Activated CD4-positive, alpha-beta memory T cell treated with anti-CD3 and anti-CD28 coated beads, Interleukin-2, amount 10 ng/mL, durations not matched to agents 7 days and 5 days (primary cell): ENCODE measurements at regions not wholly inside any gene's neighbourhood (a gene's known extent, or its start where the extent isn't known, plus 50 kb on each side); places are given as distances from the start of the nearest gene placed in this dataset.

ENCODE experiments used
- CTCF ChIA-PET: fragments of 350-600 bp; sonication (Branson Sonifier 250); formaldehyde crosslinking; loops from one replicate; lab custom pipeline; 2021; ENCODE audit warnings: antibody characterized with exemption, inconsistent platforms; lab: Charles Lee
- POLR2A ChIA-PET: fragments of 350-600 bp; sonication (Branson Sonifier 250); formaldehyde crosslinking; loops from one replicate; lab custom pipeline; 2021; ENCODE audit warnings: antibody characterized with exemption; lab: Charles Lee
- DNase-seq: peaks from one replicate; pipeline ENCODE4 v3.0.0-alpha.2; 2020
- H3K27ac Mint-ChIP-seq: one replicate; pipeline ENCODE4 v1.8.0; 2021; ENCODE audit warnings: mild to moderate bottlenecking, mixed read lengths
- H3K27me3 Mint-ChIP-seq: one replicate; pipeline ENCODE4 v1.8.0; 2021; ENCODE audit warnings: mixed read lengths
- H3K36me3 Mint-ChIP-seq: one replicate; pipeline ENCODE4 v1.8.0; 2021; ENCODE audit warnings: low read depth, mixed read lengths
- H3K4me1 Mint-ChIP-seq: one replicate; pipeline ENCODE4 v1.8.0; 2021; ENCODE audit warnings: mixed read lengths
- H3K4me3 Mint-ChIP-seq: one replicate; pipeline ENCODE4 v1.8.0; 2021; ENCODE audit warnings: mild to moderate bottlenecking, mixed read lengths
- H3K9me3 Mint-ChIP-seq: one replicate; pipeline ENCODE4 v1.8.0; 2021; ENCODE audit warnings: mixed read lengths

DNA sequence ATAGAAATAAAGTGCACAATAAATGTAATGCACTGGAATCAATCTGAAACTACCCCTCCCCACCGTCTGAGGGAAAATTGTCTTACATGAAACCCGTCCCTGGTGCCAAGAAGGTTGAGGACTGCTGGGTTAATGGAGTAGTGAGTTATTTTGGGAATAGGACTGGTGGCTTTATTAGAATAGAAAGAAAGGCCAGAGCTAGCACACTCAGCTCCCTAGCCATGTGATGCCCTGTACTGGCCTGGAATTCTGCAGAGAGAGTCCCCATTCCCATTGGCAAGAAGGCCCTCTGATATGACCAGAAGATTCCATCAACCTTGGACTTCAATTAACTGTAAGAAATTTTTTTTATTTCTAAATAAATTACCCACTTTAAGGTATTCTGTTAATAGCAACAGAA lies 393.5 kb upstream of the PCDH9 start:
- H3K4me3 Mint-ChIP-seq: no peak overlapping the region
- POLR2A ChIA-PET: no interaction called here

DNA sequence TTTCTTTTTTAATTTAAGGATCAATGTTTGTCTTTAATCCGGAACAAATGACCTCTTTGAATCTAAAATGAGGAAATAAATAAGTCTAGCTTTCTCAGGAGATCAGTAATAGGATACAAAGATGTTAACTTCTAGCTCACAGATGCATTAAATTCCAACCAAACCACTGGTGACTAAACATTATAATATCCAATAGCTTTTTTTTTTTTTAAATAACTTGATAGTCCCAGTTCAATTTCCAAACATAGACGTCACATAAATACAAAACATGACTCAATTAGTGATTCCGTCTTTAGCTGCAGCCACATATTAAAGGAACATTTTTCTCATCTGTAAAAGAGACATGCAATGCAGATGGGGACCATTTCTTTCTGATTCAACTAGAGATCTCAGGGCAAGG lies 390.5 kb upstream of the PCDH9 start:
- Mint-ChIP-seq H3K9me3 (peaks cover 2% of the 10 kb centered on the region), H3K4me1 (no peaks in the 10 kb centered on the region), H3K27me3 (no peaks in the 10 kb centered on the region), H3K4me3 (no peak overlapping the region), H3K27ac (no peak overlapping the region), H3K36me3 (no peaks in the 10 kb centered on the region)
- DNase-seq: no peak
- ChIA-PET CTCF (no interaction called here), POLR2A (no interaction called here)

More for the DNA sequence above, 393.5 kb upstream of the PCDH9 start:
- Mint-ChIP-seq H3K36me3 (no peaks in the 10 kb centered on the region), H3K9me3 (peaks cover 6% of the 10 kb centered on the region), H3K4me1 (no peaks in the 10 kb centered on the region), H3K27ac (no peak overlapping the region), H3K27me3 (no peaks in the 10 kb centered on the region)
- DNase-seq: no peak
- CTCF ChIA-PET: no interaction called here

DNA sequence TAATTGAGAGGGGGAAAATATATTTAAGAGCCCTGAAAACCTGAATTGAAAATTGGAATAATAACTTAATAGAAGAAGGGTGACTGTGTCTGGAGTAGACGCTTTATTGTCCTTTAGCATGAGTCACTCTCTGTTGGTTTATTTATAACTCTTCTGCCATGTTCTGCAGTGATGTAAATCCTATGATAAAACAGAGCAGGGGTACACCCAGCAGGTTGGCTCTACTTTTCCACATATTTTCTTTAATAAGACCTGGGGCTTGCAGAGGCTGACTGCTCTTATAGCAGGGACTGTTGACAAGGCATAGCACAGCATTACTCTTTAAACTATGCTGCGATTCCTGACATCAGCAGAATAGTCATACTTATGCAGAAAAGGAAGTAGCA lies 389.9 kb upstream of the PCDH9 start:
- Mint-ChIP-seq H3K4me3 (no peak overlapping the region), H3K9me3 (peaks cover 2% of the 10 kb centered on the region), H3K27me3 (no peaks in the 10 kb centered on the region), H3K27ac (no peak overlapping the region), H3K4me1 (no peaks in the 10 kb centered on the region), H3K36me3 (no peaks in the 10 kb centered on the region)
- ChIA-PET CTCF (no interaction called here), POLR2A (no interaction called here)
- no peak for DNase-seq

DNA sequence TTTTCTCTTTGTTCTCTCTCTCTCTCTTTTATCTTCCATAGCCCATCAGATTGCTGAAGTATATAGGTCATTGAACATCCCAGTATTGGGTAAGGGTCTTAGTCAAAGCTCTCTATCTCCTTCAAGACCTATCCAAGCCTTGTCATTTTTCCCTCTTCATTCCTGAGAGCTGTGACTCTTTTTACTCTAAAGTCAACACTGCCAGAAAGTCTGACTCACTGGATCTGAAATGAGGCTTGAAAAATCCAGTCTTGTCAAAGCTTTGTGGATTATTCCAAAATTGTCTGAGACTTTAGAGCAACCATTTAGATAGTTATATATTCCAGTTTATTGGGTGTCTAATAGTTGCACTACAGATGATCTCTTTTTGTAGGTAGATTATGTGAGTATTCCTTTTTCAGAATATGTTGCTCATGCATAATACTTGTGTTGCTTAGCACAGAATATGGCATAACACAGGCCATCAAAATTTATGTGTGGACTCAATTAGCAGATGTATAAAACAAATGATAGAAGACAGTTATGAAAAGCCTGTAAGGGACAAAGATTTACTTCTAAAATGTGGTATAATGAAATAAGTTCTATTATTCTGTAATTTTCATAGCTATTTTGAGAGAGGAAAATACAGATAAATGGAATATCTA lies 389.3 kb upstream of the PCDH9 start:
- no peaks in the 10 kb centered on the region for H3K27me3 Mint-ChIP-seq
- no peak for DNase-seq
- H3K4me1 Mint-ChIP-seq: no peaks in the 10 kb centered on the region
- H3K27ac Mint-ChIP-seq: no peak overlapping the region
- peaks cover 2% of the 10 kb centered on the region for H3K9me3 Mint-ChIP-seq
- ChIA-PET POLR2A (no interaction called here), CTCF (no interaction called here)
- H3K36me3 Mint-ChIP-seq: no peaks in the 10 kb centered on the region
- no peak overlapping the region for H3K4me3 Mint-ChIP-seq

DNA sequence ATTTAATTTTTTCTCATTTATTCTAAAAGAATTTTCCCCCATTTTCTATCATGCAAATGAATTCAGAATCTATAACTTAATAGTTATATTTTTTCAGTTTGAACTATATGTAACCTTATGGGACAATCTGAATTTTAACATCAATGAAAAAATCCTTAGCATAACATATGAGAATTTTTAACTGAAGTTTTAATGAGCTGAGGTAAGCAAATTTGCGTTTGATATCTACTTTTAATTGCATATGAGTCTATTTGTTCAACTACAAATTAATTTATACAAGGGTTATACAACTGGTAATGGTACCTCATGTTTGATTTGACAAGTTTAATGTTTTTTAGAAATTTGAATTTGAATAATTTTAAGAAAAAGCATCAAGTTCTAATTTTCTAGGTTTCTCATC lies 384.4 kb upstream of the PCDH9 start:
- Mint-ChIP-seq H3K27ac (no peak overlapping the region), H3K9me3 (peaks cover 2% of the 10 kb centered on the region), H3K36me3 (no peaks in the 10 kb centered on the region), H3K27me3 (no peaks in the 10 kb centered on the region), H3K4me3 (no peak overlapping the region), H3K4me1 (no peaks in the 10 kb centered on the region)
- no peak for DNase-seq
- CTCF ChIA-PET: no interaction called here
- POLR2A ChIA-PET: no interaction called here

DNA sequence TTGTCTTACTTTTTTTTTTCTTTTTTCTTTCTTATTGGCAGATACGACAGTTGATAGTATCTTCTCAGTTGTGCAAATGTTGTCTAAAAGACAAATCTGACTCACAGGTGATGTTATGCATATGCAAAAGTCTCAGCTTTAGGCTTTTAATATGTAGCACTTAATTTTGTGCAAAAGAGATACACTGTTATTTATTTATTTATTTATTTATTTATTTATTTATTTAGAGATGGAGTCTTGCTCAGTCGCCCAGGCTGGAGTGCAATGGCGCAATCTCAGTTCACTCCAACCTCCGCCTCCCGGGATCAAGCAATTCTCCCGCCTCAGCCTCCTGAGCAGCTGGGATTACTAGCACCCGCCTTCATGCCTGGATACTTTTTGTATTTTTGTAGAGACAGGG lies 383.9 kb upstream of the PCDH9 start:
- no peak for DNase-seq
- H3K27ac Mint-ChIP-seq: no peak overlapping the region
- H3K4me3 Mint-ChIP-seq: no peak overlapping the region
- no peaks in the 10 kb centered on the region for H3K27me3 Mint-ChIP-seq
- ChIA-PET CTCF (no interaction called here), POLR2A (no interaction called here)
- no peaks in the 10 kb centered on the region for H3K9me3 Mint-ChIP-seq
- no peaks in the 10 kb centered on the region for H3K36me3 Mint-ChIP-seq
- H3K4me1 Mint-ChIP-seq: no peaks in the 10 kb centered on the region

DNA sequence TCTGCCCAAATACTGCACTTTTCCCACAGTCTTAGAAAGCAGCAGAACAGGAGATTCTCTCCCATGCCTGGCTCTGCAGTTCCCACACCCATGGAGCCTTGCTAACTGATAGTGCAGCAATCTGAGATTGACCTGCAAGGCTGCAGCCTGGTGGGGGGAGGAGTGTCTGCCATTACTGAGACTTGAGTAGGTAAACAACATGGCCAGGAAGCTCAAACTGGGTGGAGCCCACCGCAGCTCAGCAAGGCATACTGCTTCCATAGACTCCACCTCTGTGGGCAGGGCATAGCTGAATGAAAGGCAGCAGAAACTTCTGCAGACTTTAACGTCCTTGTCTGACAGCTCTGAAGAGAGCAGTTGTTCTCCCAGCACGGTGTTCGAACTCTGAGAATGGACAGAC lies 358.5 kb upstream of the PCDH9 start:
- Mint-ChIP-seq H3K4me1 (no peaks in the 10 kb centered on the region), H3K9me3 (peaks cover 10% of the 10 kb centered on the region), H3K27ac (no peak overlapping the region), H3K27me3 (no peaks in the 10 kb centered on the region), H3K4me3 (no peak overlapping the region), H3K36me3 (no peaks in the 10 kb centered on the region)
- POLR2A ChIA-PET: no interaction called here
- no peak for DNase-seq
- CTCF ChIA-PET: no interaction called here

DNA sequence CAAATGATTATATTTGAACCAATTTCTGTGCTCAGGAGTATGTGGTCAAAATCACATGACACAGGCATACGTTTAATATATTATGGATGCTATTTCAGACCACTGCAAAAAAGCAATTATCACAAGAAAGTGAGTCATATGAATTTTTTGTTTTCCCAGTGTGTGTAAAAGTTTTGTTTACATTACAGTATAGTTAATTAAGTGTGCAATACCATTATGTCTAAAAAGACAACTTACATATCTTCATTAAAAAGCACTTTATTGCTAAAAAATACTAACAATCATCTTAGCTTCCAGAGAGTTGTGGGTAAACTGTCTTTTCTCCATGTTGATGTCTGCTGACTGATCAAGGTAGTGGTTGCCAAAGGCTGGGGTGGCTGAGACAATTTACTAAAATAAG lies 347.2 kb upstream of the PCDH9 start:
- H3K27me3 Mint-ChIP-seq: no peaks in the 10 kb centered on the region
- H3K4me3 Mint-ChIP-seq: no peak overlapping the region
- no peaks in the 10 kb centered on the region for H3K36me3 Mint-ChIP-seq
- H3K9me3 Mint-ChIP-seq: peaks cover 5% of the 10 kb centered on the region
- no peaks in the 10 kb centered on the region for H3K4me1 Mint-ChIP-seq
- ChIA-PET POLR2A (no interaction called here), CTCF (no interaction called here)
- no peak for DNase-seq
- H3K27ac Mint-ChIP-seq: no peak overlapping the region

DNA sequence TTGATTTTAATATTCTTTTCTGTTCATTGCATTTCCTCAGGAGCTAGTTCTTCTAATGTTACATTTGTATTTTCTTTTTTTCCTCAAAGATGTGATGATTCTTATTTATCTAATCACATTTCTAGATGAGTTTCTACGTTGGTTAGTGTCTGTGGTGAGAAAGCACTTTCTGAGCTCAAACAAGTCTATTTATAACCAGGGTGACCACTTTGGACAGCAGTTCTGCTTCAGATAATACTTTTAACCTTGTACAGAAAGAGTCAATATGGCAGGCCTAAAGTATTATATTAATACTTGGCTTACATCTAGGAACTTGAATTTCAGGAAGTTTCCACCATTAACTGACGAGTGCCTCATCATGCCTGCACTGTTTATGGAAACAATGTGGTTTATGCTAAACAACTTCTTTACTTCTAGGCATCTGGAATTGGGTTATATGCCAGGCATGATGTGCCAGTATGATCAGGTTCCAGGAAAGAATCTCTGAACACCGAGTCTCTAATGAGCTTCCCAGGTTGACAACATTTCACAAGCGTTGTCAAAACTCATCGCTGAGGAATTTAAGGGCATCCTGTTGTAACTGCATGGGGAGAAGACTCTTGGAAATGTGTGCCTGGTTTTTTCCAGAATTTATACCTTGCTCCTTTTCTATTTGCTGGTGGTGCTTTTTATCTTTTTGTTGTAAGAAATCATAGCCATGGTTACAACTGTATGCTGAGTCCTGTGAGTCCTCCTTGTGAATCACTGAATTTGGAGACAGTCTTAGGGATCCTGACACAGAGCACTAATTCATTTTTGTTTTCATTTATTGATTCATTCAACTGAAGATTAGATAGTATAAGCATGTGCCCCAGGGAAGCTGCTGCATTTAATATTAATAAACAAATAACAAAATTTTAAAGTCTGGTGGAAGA lies 344.4 kb upstream of the PCDH9 start:
- Mint-ChIP-seq H3K4me3 (no peak overlapping the region), H3K4me1 (no peaks in the 10 kb centered on the region)

DNA sequence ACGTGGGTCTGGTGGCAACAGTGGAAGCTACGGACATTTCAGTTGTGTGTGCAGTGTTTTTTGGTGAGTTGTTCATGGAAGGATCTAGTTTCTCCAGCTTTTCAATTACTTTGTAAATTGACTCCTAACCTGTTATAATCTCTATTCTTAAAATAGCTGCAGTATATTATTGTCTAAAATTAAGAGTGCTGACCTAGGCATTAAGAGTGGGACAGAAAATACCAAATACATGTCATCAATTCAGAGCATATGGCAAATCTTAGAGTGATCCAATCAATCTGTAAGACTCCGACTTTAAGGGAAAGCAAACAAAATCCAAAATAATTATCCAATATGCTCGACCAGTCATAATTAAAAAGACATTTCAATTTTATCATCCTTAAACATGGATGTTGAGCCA lies 338.1 kb upstream of the PCDH9 start:
- DNase-seq: no peak
- Mint-ChIP-seq H3K36me3 (no peaks in the 10 kb centered on the region), H3K27me3 (no peaks in the 10 kb centered on the region), H3K27ac (no peak overlapping the region), H3K4me3 (no peak overlapping the region), H3K9me3 (peaks cover 10% of the 10 kb centered on the region), H3K4me1 (no peaks in the 10 kb centered on the region)
- ChIA-PET CTCF (no interaction called here), POLR2A (no interaction called here)

More for the DNA sequence above, 344.4 kb upstream of the PCDH9 start:
- Mint-ChIP-seq H3K27me3 (no peaks in the 10 kb centered on the region), H3K27ac (no peak overlapping the region), H3K36me3 (no peaks in the 10 kb centered on the region), H3K9me3 (peaks cover 10% of the 10 kb centered on the region)
- DNase-seq: no peak
- ChIA-PET CTCF (no interaction called here), POLR2A (no interaction called here)

DNA sequence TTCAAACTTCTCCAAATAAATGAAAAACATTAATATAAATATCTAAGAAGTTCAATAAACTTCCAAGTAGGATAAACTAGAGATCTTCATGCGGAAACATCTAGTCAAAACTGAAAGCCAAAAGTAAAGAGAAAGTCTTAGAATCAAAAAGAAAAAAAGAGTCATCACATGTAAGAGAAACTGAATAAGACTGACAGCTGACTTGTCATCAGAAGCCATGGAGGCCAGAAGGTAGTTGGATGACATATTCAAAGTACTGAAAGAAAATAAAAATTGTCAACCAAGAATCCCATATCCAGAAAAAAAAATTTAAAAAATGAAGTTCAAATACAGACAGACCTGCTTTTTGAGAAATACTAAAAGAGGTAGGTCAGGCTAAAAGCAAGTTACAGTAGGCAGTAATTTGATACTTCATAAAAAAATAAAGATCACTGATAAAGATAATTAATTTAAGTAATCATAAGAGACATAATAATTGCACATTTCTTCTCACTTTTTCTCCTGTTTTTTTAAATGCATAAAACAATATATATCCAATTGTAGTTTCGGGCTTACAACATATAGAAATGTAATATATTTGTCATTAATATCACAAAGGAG lies 327.6 kb upstream of the PCDH9 start:
- POLR2A ChIA-PET: no interaction called here
- Mint-ChIP-seq H3K36me3 (no peaks in the 10 kb centered on the region), H3K27me3 (no peaks in the 10 kb centered on the region), H3K9me3 (peaks cover 11% of the 10 kb centered on the region), H3K27ac (no peak overlapping the region), H3K4me3 (no peak overlapping the region), H3K4me1 (no peaks in the 10 kb centered on the region)
- CTCF ChIA-PET: no interaction called here
- no peak for DNase-seq

DNA sequence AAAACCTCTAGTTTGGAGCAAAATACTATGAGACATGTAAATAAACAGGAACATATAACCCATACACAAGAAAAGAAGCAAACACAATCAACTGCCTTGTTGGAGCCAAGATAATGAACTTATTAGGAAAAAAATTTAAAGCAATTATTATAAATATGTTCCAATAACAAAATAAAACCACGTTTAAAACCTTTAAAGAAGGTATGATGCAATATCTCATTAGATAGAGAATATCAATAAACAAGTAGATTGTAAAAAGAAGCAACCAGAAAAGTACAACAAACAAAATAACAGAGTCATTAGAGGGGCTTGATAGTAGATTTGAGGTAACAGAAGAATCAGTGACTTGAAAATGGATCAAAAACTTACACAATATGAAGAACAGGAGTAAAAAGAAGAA lies 327.0 kb upstream of the PCDH9 start:
- Mint-ChIP-seq H3K27me3 (no peaks in the 10 kb centered on the region), H3K27ac (no peak overlapping the region), H3K36me3 (no peaks in the 10 kb centered on the region), H3K4me3 (no peak overlapping the region), H3K4me1 (no peaks in the 10 kb centered on the region), H3K9me3 (peaks cover 11% of the 10 kb centered on the region)
- no peak for DNase-seq
- CTCF ChIA-PET: no interaction called here
- POLR2A ChIA-PET: no interaction called here

DNA sequence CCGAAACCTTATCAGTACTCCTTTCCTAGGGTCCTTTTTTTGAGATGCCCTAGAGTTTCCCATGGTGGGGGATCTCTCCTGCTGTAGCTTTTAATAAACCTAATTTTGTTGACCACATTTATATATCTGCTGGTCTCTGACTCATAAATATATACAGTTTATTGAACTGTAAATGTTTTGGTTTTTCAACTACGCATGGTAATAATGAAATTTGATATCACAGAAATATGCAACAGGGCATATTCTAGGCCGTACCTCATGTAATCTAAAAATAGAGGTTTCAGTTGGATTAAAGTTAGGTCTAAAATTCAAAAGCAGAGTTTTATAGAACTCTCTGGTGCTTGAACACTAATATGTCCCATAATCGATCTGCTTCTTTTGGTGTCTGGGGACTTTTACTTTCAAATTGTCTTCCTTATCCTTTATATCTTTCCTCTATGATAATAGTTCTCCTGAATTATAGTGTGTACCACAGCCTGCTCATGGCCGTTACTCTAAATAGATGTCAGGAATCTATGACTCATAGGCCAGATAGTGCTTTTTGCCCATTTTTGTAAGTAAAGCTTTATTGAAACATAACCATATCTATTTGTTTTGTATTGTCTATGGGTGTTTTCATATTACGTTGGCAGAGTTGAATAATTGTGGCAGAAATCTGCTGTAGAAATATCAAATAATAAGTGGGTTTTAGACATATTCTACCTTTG lies 324.8 kb upstream of the PCDH9 start:
- ChIA-PET POLR2A (no interaction called here), CTCF (no interaction called here)
- no peak for DNase-seq
- H3K36me3 Mint-ChIP-seq: no peaks in the 10 kb centered on the region
- no peaks in the 10 kb centered on the region for H3K4me1 Mint-ChIP-seq
- H3K27ac Mint-ChIP-seq: no peak overlapping the region
- H3K27me3 Mint-ChIP-seq: no peaks in the 10 kb centered on the region
- H3K4me3 Mint-ChIP-seq: no peak overlapping the region
- H3K9me3 Mint-ChIP-seq: peaks cover 11% of the 10 kb centered on the region
